Muscle of back (tissue), 3 donors: ENCODE measurements at regions not wholly inside any gene's neighbourhood (a gene's known extent, or its start where the extent isn't known, plus 50 kb on each side); places are given as distances from the start of the nearest gene placed in this dataset.
"Not testable (repeated sequence)": the region's sequence is repeated elsewhere in the genome, so short reads cannot be mapped to it uniquely, and the experiment has no call there.

Experiments
- DNase-seq, 3 donors: peaks; one replicate each; pipeline versions ENCODE4 v3.0.0 to v3.0.0-alpha.2; 2013

DNA sequence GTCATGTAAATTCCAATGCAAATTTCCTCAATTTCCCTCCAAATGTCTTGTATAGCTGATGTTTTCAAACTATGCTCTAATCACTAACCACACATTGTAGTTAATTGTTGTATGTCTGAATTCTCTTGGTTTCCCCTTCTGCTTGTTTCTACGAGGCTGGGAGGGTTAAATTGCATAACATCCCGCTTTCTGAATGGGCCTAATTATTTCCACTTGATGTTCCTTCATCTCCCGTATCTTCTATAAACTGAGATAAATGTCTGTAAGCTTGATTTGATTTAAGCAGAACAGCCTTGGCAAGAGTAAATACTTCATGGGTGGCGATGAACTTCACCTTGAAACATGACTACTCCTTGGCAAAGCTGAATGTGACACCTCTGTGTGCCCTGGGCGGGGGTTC lies 72.2 kb downstream of the SERINC2 start:
- no peak for DNase-seq

DNA sequence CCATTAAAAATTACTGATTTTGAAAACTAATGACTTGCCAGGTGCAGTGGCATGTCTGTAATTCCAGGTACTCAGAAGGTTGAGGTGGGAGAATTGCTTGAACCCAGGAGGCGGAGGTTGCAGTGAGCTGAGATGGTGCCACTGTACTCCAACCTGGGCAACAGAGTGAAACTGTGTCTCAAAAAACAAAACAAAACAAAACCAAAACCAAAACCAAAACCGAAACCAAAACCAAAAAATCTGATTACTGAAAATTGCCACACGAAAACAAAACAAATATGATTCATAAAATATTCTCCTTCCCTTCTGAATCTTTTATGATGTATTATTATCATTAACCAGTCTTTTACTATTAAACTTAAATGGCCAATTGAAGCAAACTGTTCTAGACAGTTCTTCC lies 74.1 kb downstream of the SERINC2 start:
- DNase-seq, result no peak

DNA sequence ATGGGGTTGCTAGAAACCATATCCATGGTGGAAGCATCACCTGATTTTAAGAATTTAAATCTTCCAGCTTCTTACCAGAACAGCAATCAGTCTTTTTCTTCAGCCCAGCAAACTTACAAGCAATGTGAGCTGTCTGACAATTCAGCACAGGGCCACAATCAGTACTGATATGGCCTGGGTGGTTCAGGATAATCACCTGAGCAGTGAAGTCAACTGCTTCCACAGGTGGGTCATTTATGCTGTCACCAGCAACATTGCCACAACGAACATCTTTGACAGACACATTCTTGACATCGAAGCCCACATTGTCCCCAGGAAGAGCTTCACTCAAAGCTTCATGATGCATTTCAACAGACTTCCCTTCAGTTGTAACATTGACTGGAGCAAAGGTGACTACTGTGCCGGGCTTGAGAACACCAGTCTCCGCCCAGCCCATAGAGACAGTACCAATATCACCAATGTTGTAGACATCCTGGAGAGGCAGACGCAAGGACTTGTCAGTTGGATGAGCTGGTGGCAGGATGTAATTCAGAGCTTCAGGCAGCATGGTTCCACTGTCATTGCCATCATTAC lies 74.8 kb downstream of the SERINC2 start:
- no peak for DNase-seq

DNA sequence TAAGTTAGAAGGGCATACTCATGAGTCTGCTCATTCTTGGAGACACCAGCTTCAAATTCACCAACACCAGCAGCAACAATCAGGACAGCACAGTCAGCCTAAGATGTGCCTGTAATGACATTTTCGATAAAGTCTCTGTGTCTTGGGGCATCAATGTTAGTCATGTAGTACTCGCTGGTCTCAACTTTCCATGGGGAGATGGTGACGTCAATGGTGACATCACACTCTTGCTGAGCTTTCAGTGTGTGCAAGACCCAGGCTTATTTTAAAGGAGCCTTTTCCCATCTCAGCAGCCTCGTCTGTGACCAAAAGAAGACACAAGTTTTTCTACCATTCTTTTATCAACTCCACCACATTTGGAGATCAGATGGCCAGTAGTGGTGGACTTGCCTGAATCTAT lies 75.5 kb downstream of the SERINC2 start:
- no peak for DNase-seq

DNA sequence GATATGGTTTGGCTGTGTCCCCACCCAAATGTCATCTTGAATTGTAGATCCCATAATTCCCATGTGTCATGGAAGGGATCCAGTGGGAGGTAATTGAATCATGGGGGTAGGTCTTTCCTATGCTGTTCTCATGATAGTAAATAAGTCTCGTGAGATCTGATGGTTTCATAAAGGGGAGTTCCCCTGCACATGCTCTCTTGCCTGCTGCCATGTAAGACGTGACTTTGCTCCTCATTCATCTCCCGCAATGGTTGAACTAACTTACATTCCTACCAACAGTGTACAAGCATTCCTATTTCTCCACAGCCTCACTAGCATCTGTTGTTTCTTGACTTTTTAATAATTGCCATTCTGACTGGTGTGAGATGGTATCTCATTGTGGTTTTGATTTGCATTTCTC lies 76.6 kb downstream of the SERINC2 start:
- not testable (repeated sequence) for DNase-seq

DNA sequence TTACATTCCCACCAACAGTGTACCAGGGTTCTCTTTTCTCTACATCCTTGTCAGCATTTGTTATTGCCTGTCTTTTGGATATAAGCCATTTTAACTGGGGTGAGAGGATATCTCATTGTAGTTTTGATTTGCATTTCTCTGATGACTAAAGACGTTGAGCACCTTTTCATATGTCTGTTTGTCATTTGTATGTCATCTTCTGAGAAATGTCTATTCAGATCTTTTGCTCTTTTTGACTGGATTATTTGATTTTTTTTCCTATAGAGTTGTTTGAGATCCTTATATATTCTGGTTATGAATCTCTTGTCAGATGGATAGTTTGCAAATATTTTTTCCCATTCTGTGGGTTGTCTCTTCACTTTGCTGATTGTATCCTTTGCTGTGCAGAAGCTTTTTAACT lies 77.6 kb downstream of the SERINC2 start:
- not testable (repeated sequence) for DNase-seq

DNA sequence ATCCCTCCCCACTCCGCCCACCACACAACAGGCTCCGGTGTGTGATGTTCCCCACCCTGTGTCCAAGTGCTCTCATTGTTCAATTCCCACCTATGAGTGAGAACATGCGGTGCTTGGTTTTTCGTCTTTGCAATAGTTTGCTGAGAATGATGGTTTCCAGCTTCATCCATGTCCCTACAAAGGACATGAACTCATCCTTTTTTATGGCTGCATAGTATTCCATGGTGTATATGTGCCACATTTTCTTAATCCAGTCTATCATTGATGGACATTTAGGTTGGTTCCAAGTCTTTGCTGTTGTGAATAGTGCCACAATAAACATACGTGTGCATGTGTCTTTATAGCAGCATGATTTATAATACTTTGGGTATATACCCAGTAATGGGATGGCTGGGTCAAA lies 81.0 kb upstream of the TINAGL1 start:
- DNase-seq, result not testable (repeated sequence)

DNA sequence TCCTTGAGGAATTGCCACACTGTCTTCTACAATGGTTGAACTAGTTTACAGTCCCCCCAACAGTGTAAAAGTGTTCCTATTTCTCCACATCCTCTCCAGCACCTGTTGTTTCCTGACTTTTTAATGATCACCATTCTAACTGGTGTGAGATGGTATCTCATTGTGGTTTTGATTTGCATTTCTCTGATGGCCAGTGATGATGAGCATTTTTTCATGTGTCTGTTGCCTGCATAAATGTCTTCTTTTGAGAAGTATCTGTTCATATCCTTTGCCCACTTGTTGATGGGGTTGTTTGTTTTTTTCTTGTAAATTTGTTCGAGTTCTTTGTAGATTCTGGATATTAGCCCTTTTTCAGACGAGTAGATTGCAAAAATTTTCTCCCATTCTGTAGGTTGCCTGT lies 80.5 kb upstream of the TINAGL1 start:
- DNase-seq, result not testable (repeated sequence)

DNA sequence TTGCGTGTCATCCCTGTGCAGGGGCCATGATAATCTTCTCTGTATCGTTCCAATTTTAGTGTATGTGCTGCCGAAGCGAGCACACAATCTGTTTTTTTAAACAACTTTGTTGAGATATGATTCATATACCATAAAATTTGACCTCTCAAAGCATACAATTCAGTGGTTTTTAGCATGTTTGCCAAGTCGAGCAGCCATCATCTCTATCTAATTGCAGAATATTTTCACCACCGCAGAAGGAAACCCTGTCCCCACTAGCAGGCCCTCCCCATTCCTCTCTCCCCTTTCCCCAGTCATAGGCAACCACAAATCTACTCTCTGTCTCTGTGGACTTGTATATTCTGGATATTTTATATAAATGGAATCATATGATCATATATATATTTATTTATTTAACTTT lies 78.7 kb upstream of the TINAGL1 start:
- peak in 1 of 3 donors; percentile 44 for DNase-seq

DNA sequence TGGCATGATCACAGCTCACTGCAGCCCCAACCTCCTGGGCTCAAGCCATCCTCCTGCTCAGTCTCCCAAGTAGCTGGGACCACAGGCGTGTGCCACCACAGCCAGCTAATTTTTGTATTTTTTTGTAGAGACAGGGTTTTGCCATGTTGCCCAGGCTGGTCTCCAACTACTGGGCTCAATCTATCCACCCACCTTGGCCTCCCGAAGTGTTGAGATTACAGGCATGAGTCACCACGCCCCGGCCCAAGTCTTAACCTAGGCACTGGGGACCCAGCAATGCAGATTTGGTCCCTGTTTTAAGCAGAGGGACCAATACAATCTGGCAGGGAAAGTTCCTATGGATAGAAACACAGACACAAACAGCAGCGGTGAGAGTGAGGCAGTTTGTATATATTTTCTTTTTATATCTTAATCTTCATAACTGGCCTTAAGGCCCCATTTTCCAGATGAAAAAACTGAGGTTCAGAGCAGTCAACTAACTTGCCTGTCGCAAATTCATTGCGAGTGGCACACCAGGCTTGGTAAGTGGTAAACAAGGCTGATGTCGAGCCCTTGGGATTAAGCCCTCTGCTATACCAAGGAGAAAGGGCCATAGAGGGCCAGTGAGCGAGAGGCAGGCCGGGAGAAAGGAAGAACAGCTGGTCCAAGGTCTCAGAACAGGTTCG lies 77.8 kb upstream of the TINAGL1 start:
- DNase-seq, result no peak

DNA sequence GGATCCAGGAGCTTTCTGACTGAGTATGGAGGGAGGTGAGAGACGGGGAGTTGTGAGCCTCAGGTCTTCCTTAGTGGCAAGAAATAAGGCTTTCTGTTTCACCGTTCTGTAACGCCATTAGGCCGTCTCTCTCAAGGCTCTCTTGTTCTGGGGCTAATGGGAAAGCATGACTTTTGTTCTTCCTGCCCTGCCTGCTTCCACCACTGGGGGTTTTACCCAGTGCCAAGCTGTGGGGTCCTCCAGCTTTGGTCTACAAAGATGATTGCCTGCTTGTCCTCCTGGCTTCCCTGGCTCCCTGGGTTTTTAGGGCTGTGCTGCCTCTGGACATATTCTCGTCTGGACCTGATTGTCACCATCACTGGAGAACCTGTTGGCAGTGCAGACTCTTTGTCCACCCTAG lies 74.8 kb upstream of the TINAGL1 start:
- DNase-seq, result no peak

DNA sequence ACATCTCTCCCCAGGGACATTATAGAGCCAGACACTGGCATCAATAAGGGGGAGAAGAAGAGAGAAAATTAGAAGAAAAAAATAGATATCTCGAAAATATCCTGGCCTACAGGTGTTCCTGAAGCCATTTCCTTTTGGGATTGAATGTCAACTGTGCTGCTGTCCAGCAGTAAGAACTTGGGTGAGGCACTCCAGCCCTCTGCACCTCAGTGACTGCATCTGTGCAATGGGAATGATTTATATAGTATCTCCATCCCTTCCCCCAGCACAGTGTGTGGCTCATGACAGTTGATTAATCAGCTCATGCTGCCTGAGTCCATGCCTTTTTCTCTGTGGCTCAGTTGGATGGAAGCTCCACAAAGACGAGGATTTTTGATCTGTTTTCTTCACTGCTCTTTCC lies 74.1 kb upstream of the TINAGL1 start:
- no peak for DNase-seq

DNA sequence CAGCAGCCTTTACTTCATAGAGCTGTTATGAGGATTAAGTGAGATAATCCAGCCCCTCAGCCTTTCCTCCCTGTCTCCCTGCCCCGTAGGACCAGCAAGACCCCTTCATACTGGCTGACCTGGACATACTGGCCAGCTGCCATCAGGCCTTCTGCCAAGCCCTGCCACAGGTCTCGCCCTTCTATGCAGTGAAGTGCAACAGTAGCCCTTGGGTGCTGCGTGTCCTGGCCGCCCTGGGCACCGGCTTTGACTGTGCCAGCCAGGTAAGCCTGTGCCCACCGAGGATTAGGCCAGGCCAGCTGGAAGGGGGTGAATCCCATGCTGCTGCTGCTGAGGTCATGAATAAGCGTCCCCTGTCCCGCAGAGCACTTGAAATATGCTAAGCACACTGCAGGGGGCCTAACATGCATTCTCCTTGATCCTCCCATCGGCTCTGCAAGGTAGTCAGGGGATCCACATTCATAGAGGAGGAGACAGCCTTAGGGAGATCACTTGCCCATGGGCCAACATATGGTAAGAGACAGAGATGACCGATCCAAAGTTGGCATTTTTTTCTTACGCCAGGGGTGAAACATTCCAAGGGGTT lies 73.3 kb upstream of the TINAGL1 start:
- no peak for DNase-seq

DNA sequence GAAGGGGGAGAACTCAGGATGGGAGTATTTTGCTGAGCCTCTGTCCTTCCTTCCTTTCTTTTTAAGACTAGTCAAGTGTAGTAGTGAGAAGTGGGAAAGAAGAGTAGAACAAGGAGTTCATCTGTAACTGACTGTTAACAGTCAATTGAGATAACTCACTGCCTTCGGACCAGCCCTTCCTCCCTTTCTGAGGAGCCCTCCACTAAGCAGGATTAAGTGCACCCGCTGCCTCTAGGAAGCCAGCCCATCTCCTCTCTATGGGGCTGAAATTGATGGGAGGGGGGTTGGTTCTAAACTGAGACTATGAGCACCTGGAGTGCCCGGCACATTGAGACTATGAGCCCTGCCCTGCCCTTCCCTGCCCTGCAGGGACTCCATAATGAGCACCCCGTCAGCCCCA lies 72.7 kb upstream of the TINAGL1 start:
- no peak for DNase-seq

DNA sequence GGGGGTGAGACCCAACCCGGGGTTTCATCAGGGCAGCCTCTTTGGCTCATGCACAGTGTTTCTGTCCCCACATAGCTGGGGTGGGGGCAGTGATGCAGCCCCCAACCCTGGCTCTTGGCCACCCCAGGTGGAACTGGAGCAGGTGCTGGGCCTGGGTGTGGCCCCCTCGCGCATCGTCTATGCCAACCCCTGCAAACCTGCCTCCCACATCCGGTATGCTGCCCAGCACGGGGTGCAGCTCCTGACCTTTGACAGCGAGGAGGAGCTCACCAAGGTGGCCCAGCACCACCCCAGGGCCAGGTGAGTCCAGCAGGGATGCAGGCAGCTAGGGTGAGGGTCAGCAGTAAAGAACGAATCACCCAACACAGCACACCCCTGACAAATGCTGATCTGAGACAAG lies 72.3 kb upstream of the TINAGL1 start:
- DNase-seq, result no peak

DNA sequence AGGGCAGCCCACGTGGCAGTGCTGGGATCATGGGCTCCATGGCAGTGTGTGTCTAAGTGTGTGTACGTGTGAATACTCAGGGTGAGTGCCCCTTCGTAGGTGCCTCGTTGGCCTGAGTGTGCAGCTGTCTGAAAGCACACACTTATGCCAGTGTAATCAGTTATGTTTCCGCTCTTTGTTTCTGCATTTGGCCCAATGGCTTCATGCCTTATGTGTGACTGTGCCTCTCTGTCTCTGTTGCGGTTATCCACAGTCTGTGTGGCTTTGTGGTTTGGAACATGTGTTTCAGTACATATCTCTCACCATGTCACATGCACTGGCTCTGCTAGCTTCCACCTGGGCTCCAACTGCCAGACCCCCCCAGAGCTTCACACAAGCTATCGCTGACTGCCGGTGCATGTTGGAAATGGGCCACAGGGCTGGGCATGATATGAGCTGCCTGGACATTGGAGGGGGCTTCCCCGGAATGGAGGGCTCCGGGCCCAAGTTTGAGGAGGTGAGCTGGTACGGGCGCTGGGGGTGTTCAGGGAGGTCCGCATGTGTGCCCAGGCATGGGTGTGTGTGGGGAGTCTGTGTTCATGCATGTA lies 70.3 kb upstream of the TINAGL1 start:
- DNase-seq, result peak in 1 of 3 donors; percentile 59

DNA sequence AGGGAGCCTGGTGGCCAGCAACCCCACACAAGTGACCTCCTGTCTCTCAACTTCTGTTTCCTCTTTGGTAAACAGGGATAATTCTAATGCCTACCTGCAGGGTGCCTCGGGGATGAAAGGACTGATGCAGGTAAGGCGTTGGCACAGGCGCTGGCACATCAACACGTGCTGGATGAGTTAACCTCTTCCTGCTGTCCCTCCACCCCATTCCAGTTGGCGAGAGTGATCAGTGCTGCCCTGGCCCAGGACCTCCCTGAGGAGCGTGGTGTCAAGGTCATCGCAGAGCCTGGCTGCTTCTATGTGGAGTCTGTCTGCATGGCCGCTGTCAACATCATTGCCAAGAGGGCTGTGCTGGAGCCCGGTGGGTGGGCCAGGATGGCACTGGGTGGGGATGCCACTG lies 69.1 kb upstream of the TINAGL1 start:
- DNase-seq, result no peak

DNA sequence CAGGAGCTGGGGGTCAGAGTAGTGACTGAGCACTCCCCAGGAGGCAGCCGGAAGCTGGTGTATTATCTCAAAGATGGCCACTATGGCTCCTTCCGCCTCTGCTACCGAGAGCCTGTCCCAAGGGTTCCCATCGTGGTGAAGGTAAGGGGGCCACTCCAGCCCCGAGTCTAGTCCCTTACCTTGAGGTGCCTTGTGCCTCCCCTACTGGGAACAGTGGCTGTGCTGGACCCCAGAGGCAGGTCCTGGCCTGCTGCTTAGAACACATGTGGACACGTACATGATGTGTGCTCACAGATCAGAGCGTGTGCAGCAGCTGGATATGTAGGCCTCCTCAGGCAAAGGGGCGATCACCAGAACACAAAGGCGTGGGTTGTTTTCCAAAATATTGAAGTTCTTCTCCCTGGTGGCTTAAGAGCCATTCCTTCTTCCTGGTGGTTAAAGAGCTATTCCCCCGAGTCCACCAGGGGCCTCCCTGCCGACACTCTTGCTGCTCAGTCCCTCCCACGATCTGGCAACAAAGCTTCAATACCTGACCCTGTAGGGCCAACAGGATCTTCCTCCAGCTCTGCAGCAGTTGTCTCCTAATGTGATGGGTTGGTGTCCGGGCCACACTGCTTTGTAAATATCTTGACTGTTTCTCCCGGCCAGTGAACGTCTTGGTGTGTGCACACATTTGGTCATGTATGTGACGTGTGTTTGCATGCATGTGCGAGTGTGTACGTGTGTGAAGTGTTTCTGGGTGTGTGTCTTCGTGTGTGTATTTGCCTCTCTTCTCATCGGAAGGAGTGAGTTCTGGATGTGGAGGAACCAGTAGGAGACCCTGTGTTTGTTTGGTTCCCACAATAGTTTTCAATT lies 68.4 kb upstream of the TINAGL1 start:
- no peak for DNase-seq

DNA sequence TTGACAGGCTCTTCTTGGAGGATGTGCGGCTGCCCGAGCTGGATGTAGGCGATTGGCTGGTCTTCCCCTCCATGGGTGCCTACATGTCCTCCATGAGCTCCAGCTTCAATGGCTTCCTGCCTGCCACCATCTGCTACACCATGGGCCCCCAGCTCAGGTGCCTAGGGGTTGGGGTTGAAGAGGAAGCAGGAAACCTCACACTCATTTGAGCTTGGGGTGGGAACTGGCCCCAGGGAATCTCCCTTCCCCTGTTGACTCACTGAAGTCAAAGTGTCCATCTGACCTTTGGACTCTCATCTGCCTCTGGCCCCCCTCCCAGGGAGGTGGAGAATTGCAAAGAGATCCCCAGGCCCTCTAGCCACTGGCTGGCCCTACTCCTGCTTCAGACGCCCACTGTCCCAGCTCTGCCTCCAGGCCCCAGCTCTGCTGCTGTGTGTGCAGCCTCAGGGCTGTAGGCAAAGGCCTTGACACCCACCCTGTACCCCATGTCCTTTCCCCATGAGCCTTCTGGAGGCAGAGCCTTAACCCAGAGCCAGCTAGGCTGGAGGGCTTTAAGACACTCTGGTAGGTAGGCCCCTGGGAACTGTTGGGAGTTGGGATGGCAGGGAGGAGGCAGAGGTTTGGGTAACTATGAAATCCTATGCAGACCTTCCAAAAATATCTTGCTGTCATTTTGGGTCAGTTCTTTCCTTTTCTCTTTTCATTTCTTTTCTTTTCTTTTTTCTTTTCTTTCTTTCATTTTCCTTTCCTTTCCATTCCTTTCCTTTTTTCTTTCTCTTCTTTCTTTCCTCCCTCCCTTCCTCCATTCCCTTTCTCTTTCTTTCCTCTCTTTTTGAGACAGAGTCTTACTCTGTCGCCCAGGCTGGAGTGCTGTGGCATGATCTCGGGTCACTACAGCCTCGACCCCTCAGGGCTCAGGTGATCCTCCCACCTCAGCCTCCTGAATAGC lies 66.9 kb upstream of the TINAGL1 start:
- DNase-seq, result no peak

DNA sequence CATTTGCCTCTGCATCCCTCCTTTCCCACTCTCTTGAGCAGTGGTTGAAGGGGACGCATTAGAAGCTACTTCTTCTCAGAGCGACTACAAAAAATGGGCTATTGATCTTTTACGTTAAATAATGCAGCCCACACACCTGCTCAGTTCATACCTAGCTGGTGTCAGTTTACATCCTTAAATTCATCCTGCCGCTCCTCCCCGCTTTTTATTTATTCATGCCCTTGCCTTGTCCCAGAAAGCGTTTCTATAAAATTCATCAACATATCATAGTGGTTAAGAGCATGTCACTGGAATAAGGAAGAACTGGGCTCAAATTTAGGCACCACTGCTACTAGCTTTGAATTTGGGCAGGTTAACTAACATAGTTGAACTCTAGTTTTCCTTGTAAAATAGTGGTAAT lies 66.0 kb upstream of the TINAGL1 start:
- DNase-seq, result no peak
